Gastroesophageal sphincter (tissue), 3 donors: ENCODE measurements at regions not wholly inside any gene's neighbourhood (a gene's known extent, or its start where the extent isn't known, plus 50 kb on each side); places are given as distances from the start of the nearest gene placed in this dataset.

Experiments
- CTCF ChIP-seq, 4 experiments: fragments of 200-600 bp in 2 of 4; fragments of 450-650 bp in 2 of 4; sonication (generic) in 1 of 4; IDR thresholded peaks; one replicate each; pipeline ENCODE4 v1.5.1; 2017 to 2019; ENCODE audit warnings: antibody characterized with exemption in 4 of 4, mild to moderate bottlenecking in 2 of 4, moderate library complexity in 2 of 4
- EP300 ChIP-seq: sonication (generic); formaldehyde crosslinking; IDR thresholded peaks from one replicate; pipeline ENCODE4 v1.6.1; 2017; ENCODE audit warnings: antibody characterized with exemption, mild to moderate bottlenecking
- POLR2A ChIP-seq, 2 donors: fragments of 450-650 bp; IDR thresholded peaks; one replicate each; pipeline ENCODE4 v1.6.1; 2017; ENCODE audit warnings: antibody characterized with exemption in 2 of 2, mild to moderate bottlenecking in 2 of 2, moderate library complexity in 1 of 2
- POLR2AphosphoS5 ChIP-seq: sonication (generic); formaldehyde crosslinking; IDR thresholded peaks from one replicate; pipeline ENCODE4 v1.6.1; 2017; ENCODE audit warnings: antibody characterized with exemption

- TF ChIP-seq CTCF (IDR thresholded peaks at IDR 0.05) (no peak), POLR2AphosphoS5 (no peak), POLR2A (IDR thresholded peaks at IDR 0.05) (no peak), EP300 (no peak)
Measured at GRCh38 chrX:149205081-149205480, 300.0 kb downstream of the IDS start.
